ENCODE measurements at regions not wholly inside any gene's neighbourhood (a gene's known extent, or its start where the extent isn't known, plus 50 kb on each side); places are given as distances from the start of the nearest gene placed in this dataset.
A peak's percentile ranks its signal among the peaks of the same experiment; 100 is the strongest.

GRCh38 chr20:22520381-22520780, 64.0 kb downstream of the FOXA2 start:
- Mint-ChIP-seq H3K4me3 (no peak overlapping the region), H3K27ac (no peak overlapping the region), H3K4me1 (no peaks in the 10 kb centered on the region), H3K27me3 (ENCODE audit: low read depth) (peaks cover 19% of the 10 kb centered on the region), H3K36me3 (no peaks in the 10 kb centered on the region), H3K9me3 (0 out of 2 replicates have a peak, but pooled peaks cover 4% of the 10 kb centered on the region)
- no peak for DNase-seq (ENCODE audit: low spot score)
- ChIA-PET CTCF (interaction anchor here (0.9 to 1.6 kb wide), 2 partner anchors 48 to 67 kb away, joined by 3 to 4 read pairs; no protein-coding TSS in a partner anchor), POLR2A (no interaction called here)
- no peak for ATAC-seq
- TF ChIP-seq CREM (CRISPR knock-in tag; IDR thresholded peaks at IDR 0.05) = no peak
- no peak for TF ChIP-seq FOXK1 (CRISPR knock-in tag; IDR thresholded peaks at IDR 0.05)
- no peak for TF ChIP-seq ZNF138 (CRISPR knock-in tag; conservative IDR thresholded peaks at IDR 0.05)

- Mint-ChIP-seq H3K4me3 (no peak overlapping the region), H3K27ac (no peak overlapping the region), H3K4me1 (peaks cover 7% of the 10 kb centered on the region), H3K36me3 (no peaks in the 10 kb centered on the region), H3K27me3 (ENCODE audit: low read depth) (peaks cover 13% of the 10 kb centered on the region), H3K9me3 (no peaks in the 10 kb centered on the region)
- DNase-seq (ENCODE audit: low spot score) (no peak), ATAC-seq (no peak)
- TF ChIP-seq SMAD3 (CRISPR knock-in tag; IDR thresholded peaks at IDR 0.05; ENCODE audit: borderline replicate concordance) (no peak), FOXP1 (CRISPR knock-in tag; IDR thresholded peaks at IDR 0.05; ENCODE audit: borderline replicate concordance) (no peak), TEAD1 (CRISPR knock-in tag; IDR thresholded peaks at IDR 0.05) (no peak), ZNF263 (CRISPR knock-in tag; IDR thresholded peaks at IDR 0.05; ENCODE audit: low read depth) (no peak), CTCF (IDR thresholded peaks at IDR 0.05) (no peak), NR1H2 (CRISPR knock-in tag; IDR thresholded peaks at IDR 0.05) (no peak), ZNF219 (CRISPR knock-in tag; IDR thresholded peaks at IDR 0.05; ENCODE audit: borderline replicate concordance) (no peak)
- ChIA-PET POLR2A (no interaction called here), CTCF (no interaction called here)
These were observed 69.1 kb downstream of the FOXA2 start for GRCh38 chr20:22515264-22515663.

- Mint-ChIP-seq H3K4me1 (peaks cover 7% of the 10 kb centered on the region), H3K9me3 (no peaks in the 10 kb centered on the region), H3K27ac (no peak overlapping the region), H3K4me3 (no peak overlapping the region), H3K36me3 (no peaks in the 10 kb centered on the region), H3K27me3 (ENCODE audit: low read depth) (peaks cover 8% of the 10 kb centered on the region)
- no peak for ATAC-seq
- CTCF ChIA-PET = no interaction called here
- POLR2A ChIA-PET = no interaction called here
- no peak for DNase-seq (ENCODE audit: low spot score)
- no peak for TF ChIP-seq GRHL2 (CRISPR knock-in tag; IDR thresholded peaks at IDR 0.05; ENCODE audit: insufficient replicate concordance, severe bottlenecking)
- peak; percentile 9; the same call in 1 of the 2 replicates for TF ChIP-seq GABPB1 (CRISPR knock-in tag; IDR thresholded peaks at IDR 0.05)
- TF ChIP-seq USF2 (CRISPR knock-in tag; IDR thresholded peaks at IDR 0.05) = no peak
- TF ChIP-seq NR2C2 (CRISPR knock-in tag; IDR thresholded peaks at IDR 0.05) = no peak
- TF ChIP-seq CREM (CRISPR knock-in tag; IDR thresholded peaks at IDR 0.05) = no peak
- no peak for TF ChIP-seq GTF2I (CRISPR knock-in tag; conservative IDR thresholded peaks at IDR 0.05)
- TF ChIP-seq USF1 (CRISPR knock-in tag; IDR thresholded peaks at IDR 0.05) = no peak
- no peak for TF ChIP-seq ZBTB43 (CRISPR knock-in tag; IDR thresholded peaks at IDR 0.05)
These were observed 70.8 kb downstream of the FOXA2 start for GRCh38 chr20:22513574-22513973.
